ENCODE measurements at regions not wholly inside any gene's neighbourhood (a gene's known extent, or its start where the extent isn't known, plus 50 kb on each side); places are given as distances from the start of the nearest gene placed in this dataset.

DNA sequence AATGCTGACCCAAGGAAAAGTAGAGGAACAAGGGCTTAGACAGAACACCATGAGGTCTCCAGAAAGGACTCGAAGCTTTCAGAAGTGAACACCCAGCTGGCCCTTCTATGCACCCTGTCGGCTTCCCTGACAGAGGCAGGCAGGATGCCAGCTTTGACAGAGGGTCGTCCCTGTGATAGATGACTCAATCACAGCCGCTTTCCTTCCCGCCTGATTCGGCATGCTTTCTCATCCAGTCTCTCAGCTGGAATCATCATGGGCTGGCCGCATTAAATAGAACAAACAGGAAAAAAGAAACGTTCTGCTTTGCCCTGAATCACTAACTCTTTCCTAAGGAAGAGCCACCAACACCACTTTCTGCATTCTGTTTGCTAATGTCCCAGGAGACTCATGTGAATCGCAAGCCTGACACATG lies 140.3 kb upstream of the RAB12 start:
- no peaks in the 10 kb centered on the region for H3K9me3 ChIP-seq
- H3K27ac ChIP-seq, result no peak overlapping the region
- no peak for DNase-seq (ENCODE audit: low spot score in 2 of 2)
- TF ChIP-seq, protein P1, sequence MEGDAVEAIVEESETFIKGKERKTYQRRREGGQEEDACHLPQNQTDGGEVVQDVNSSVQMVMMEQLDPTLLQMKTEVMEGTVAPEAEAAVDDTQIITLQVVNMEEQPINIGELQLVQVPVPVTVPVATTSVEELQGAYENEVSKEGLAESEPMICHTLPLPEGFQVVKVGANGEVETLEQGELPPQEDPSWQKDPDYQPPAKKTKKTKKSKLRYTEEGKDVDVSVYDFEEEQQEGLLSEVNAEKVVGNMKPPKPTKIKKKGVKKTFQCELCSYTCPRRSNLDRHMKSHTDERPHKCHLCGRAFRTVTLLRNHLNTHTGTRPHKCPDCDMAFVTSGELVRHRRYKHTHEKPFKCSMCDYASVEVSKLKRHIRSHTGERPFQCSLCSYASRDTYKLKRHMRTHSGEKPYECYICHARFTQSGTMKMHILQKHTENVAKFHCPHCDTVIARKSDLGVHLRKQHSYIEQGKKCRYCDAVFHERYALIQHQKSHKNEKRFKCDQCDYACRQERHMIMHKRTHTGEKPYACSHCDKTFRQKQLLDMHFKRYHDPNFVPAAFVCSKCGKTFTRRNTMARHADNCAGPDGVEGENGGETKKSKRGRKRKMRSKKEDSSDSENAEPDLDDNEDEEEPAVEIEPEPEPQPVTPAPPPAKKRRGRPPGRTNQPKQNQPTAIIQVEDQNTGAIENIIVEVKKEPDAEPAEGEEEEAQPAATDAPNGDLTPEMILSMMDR (IDR thresholded peaks at IDR 0.05), result no peak
- TF ChIP-seq POLR2A (IDR thresholded peaks at IDR 0.05), result no peak
- TF ChIP-seq POLR2AphosphoS5 (IDR thresholded peaks at IDR 0.05), result no peak
- H3K27me3 ChIP-seq, result no peaks in the 10 kb centered on the region
- H3K4me3 ChIP-seq, result no peak overlapping the region
- intact Hi-C loops (cut with DNase I; ENCODE audit: low total_unique reads), result no loop called here
- no peaks in the 10 kb centered on the region for H3K36me3 ChIP-seq
- H3K4me1 ChIP-seq, result no peaks in the 10 kb centered on the region

DNA sequence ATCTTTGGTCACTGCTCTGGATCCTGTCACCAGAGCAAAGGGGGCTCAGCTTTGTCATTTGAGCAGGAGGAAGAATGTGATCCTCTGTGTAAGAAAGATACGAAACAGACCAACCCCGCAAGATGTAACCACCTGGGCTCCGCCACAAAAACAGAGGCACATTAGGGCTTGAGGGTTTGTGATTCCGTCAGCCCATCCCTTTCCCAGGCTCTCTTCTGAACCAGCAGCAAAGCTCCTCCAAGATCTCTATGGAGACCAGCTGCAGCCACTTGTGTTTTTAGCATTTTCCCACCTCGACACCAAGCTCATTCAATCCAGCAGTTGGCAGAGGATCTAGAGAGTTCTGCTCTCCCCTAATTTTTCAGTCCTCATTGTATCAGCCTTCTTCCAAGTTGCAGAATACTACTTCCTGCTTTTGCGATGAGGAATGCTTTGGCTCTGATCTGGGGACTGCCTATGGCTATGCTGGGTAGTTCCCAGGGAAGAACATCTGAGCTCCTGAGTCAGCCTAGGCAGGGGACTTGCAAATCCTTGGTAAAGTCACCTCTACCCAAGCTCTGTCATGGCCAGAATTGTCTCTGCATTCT lies 139.6 kb upstream of the RAB12 start:
- DNase-seq (ENCODE audit: low spot score in 2 of 2), result no peak
- Histone ChIP-seq H3K4me1 (no peaks in the 10 kb centered on the region), H3K27me3 (no peaks in the 10 kb centered on the region), H3K9me3 (no peaks in the 10 kb centered on the region), H3K4me3 (no peak overlapping the region), H3K27ac (no peak overlapping the region), H3K36me3 (no peaks in the 10 kb centered on the region)
- intact Hi-C loops (cut with DNase I; ENCODE audit: low total_unique reads), result no loop called here
- TF ChIP-seq, protein P1 (IDR thresholded peaks at IDR 0.05), result no peak
- TF ChIP-seq POLR2A (IDR thresholded peaks at IDR 0.05), result no peak
- no peak for TF ChIP-seq POLR2AphosphoS5 (IDR thresholded peaks at IDR 0.05)

DNA sequence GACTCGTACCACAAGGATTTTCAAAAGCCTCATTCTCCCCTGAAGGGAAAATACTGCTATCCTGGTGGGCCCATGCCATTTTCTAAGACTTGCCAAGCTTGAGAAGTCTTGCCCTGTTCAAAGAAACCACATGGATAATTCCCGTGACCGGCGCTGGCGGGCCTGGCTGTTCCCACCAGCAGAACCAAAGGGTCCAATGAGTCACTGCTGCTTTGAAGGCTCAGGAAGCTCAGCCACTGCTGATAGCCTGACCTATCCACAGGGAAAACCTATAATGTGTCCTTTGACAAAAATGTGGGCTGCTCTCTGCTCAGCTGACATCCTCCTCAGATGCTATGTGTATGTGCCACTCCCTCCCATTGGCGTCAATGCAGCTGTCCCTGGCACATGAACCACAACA lies 137.9 kb upstream of the RAB12 start:
- Histone ChIP-seq H3K36me3 (no peaks in the 10 kb centered on the region), H3K9me3 (no peaks in the 10 kb centered on the region), H3K4me3 (no peak overlapping the region), H3K4me1 (no peaks in the 10 kb centered on the region), H3K27me3 (no peaks in the 10 kb centered on the region), H3K27ac (no peak overlapping the region)
- no peak for TF ChIP-seq POLR2A (IDR thresholded peaks at IDR 0.05)
- TF ChIP-seq POLR2AphosphoS5 (IDR thresholded peaks at IDR 0.05), result no peak
- TF ChIP-seq, protein P1 (IDR thresholded peaks at IDR 0.05), result no peak
- intact Hi-C loops (cut with DNase I; ENCODE audit: low total_unique reads), result no loop called here
- no peak for DNase-seq (ENCODE audit: low spot score in 2 of 2)

DNA sequence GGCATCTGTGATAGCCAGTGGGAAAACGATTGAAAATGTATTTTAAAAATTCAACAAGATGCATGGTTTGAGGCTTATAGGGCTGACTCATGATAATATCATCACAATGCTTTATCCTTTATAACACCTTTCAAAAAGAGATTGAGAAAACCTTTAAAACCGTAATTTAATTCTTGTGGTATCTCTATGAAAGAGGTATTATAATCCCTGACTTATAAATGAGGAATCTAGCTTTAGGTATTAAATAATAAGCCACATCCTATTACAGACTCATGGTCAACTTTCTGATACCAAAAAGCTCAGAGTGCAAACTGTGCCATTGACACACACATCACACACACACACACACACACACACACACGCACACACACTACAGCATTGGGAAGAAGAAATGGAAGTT lies 134.6 kb upstream of the RAB12 start:
- no peak overlapping the region for H3K4me3 ChIP-seq
- no peaks in the 10 kb centered on the region for H3K36me3 ChIP-seq
- intact Hi-C loops (cut with DNase I; ENCODE audit: low total_unique reads), result no loop called here
- DNase-seq (ENCODE audit: low spot score in 2 of 2), result no peak
- TF ChIP-seq POLR2A (IDR thresholded peaks at IDR 0.05) (no peak), POLR2AphosphoS5 (IDR thresholded peaks at IDR 0.05) (no peak)
- TF ChIP-seq, protein P1 (IDR thresholded peaks at IDR 0.05), result no peak
- H3K9me3 ChIP-seq, result no peaks in the 10 kb centered on the region
- no peak overlapping the region for H3K27ac ChIP-seq
- no peaks in the 10 kb centered on the region for H3K4me1 ChIP-seq
- H3K27me3 ChIP-seq, result peaks cover 0 to 3% of the 10 kb centered on the region in 2 donors

DNA sequence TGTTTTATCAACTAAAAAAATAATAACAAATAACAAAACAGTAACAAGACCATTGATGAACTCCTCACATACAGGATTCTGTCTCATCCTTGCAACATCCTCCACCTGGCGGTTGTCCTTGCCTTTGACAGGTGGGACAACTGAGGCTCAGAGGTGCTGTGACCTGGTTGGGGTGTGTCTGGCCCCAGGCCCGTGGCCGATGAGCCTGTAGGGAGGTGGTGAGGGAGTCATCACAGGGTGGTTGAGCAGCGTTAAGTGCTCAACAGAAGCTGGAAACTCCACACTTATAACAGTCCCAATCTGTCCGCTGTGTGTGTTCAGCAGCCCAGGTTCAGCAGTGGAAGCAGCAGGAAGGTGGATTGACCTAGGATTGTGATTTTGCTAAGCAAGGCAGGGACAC lies 131.6 kb upstream of the RAB12 start:
- H3K9me3 ChIP-seq, result no peaks in the 10 kb centered on the region
- no peak for DNase-seq (ENCODE audit: low spot score in 2 of 2)
- peaks cover 0 to 3% of the 10 kb centered on the region in 2 donors for H3K27me3 ChIP-seq
- no peaks in the 10 kb centered on the region for H3K4me1 ChIP-seq
- no peak for TF ChIP-seq POLR2AphosphoS5 (IDR thresholded peaks at IDR 0.05)
- TF ChIP-seq POLR2A (IDR thresholded peaks at IDR 0.05), result no peak
- TF ChIP-seq, protein P1 (IDR thresholded peaks at IDR 0.05), result no peak
- intact Hi-C loops (cut with DNase I; ENCODE audit: low total_unique reads), result no loop called here
- H3K4me3 ChIP-seq, result no peak overlapping the region
- H3K36me3 ChIP-seq, result no peaks in the 10 kb centered on the region
- no peak overlapping the region for H3K27ac ChIP-seq

All from breast epithelium (tissue), 4 donors.